Chondrocyte (in vitro differentiated cells): ENCODE measurements at regions not wholly inside any gene's neighbourhood (a gene's known extent, or its start where the extent isn't known, plus 50 kb on each side); places are given as distances from the start of the nearest gene placed in this dataset.

Source experiments
- DNase-seq: peaks from one replicate; pipeline ENCODE4 v3.0.0; 2021; ENCODE audit warnings: mixed read lengths, low spot score
- H3K27ac Mint-ChIP-seq: one replicate; pipeline ENCODE4 v1.8.0; 2021; ENCODE audit warnings: mild to moderate bottlenecking, moderate library complexity, mixed read lengths; ENCODE audit not compliant: unreplicated experiment
- H3K27me3 Mint-ChIP-seq: 2 replicates; pipeline ENCODE4 v1.8.0; 2021; ENCODE audit warnings: low read depth, mixed read lengths
- H3K36me3 Mint-ChIP-seq: 2 replicates; pipeline ENCODE4 v1.8.0; 2021; ENCODE audit warnings: low read depth, mixed read lengths
- H3K4me1 Mint-ChIP-seq: 2 replicates; pipeline ENCODE4 v1.8.0; 2021; ENCODE audit warnings: low read depth, mild to moderate bottlenecking, mixed read lengths
- H3K4me3 Mint-ChIP-seq: one replicate; pipeline ENCODE4 v1.8.0; 2021; ENCODE audit warnings: mild to moderate bottlenecking, moderate library complexity, mixed read lengths; ENCODE audit not compliant: unreplicated experiment
- H3K9me3 Mint-ChIP-seq: 2 replicates; pipeline ENCODE4 v1.8.0; 2021; ENCODE audit warnings: low read depth, mixed read lengths
- TF ChIP-seq, protein P1 (sequence below): fragments of 200-600 bp; sonication (generic); IDR thresholded peaks from 2 replicates; pipeline ENCODE4 v1.5.0; 2021; ENCODE audit warnings: antibody characterized with exemption, mild to moderate bottlenecking, moderate library complexity

DNA sequence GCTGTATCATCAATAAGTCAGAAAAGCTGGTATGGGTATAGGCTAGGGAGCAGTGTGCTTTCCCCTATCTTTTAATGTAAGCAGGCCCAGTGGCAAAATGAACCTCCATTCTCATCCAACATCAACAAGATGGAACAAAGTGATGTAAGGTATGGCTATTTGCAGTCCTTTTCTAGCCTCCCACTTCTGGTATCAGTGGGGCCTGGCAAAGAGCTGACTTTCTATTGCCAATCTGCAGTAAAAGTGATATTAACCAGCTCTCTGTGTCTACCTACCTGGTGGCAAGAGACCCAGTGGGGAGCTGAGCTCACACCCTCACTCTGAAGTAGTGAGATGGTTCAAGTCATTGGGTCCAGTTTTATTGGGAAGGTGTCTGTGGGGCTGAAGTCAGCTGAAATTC, 1492.6 kb downstream of the CDH11 start:
- H3K9me3 Mint-ChIP-seq: peaks cover 10% of the 10 kb centered on the region
- no peak overlapping the region for H3K4me3 Mint-ChIP-seq
- H3K27me3 Mint-ChIP-seq: peaks cover 19% of the 10 kb centered on the region
- H3K36me3 Mint-ChIP-seq: peaks cover 1% of the 10 kb centered on the region
- no peaks in the 10 kb centered on the region for H3K4me1 Mint-ChIP-seq
- H3K27ac Mint-ChIP-seq: no peak overlapping the region
- no peak for DNase-seq
- TF ChIP-seq, protein P1, sequence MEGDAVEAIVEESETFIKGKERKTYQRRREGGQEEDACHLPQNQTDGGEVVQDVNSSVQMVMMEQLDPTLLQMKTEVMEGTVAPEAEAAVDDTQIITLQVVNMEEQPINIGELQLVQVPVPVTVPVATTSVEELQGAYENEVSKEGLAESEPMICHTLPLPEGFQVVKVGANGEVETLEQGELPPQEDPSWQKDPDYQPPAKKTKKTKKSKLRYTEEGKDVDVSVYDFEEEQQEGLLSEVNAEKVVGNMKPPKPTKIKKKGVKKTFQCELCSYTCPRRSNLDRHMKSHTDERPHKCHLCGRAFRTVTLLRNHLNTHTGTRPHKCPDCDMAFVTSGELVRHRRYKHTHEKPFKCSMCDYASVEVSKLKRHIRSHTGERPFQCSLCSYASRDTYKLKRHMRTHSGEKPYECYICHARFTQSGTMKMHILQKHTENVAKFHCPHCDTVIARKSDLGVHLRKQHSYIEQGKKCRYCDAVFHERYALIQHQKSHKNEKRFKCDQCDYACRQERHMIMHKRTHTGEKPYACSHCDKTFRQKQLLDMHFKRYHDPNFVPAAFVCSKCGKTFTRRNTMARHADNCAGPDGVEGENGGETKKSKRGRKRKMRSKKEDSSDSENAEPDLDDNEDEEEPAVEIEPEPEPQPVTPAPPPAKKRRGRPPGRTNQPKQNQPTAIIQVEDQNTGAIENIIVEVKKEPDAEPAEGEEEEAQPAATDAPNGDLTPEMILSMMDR: no peak

DNA sequence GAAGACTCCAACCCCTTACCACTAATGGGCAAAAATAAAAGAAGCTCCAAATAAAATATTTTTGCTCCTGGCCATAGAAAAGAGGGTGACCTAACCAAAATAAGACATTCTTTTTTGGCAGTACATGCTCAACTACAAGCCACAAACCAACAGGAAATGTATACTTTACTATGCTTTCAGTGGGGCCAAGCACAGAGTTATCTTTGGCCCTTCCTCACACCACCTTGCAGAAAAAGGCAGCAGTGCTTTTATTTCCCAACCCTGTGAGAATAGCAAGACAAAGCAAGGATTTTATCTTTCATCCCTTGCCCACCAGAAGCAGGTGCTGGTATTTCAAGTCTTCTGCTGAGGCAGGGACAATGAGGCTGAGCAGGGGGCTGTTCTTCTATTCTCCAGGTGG, 1493.1 kb downstream of the CDH11 start:
- H3K9me3 Mint-ChIP-seq: peaks cover 10% of the 10 kb centered on the region
- H3K27me3 Mint-ChIP-seq: peaks cover 20% of the 10 kb centered on the region
- TF ChIP-seq, protein P1: no peak
- H3K27ac Mint-ChIP-seq: no peak overlapping the region
- peaks cover 1% of the 10 kb centered on the region for H3K36me3 Mint-ChIP-seq
- no peak for DNase-seq
- no peak overlapping the region for H3K4me3 Mint-ChIP-seq
- H3K4me1 Mint-ChIP-seq: no peaks in the 10 kb centered on the region

DNA sequence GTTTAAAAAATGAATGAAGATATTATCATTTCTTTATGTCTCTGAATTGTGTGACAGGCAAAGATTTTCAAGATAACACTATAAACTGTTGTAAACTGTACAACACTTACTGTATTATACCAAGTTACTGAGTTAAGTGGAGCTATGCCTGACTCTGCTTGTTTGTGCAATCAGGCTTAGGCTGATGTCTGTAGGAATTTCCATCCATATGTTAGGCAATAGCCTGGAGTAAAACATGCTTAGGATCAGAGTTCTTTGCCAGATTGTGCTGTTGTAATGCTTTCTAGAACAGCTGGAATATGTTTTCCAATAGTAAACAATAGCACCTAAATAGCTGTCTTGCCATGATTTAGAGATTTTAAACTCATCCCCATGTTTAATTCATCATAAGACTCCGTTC, 1496.7 kb downstream of the CDH11 start:
- peaks cover under 1% of the 10 kb centered on the region for H3K36me3 Mint-ChIP-seq
- no peak overlapping the region for H3K27ac Mint-ChIP-seq
- DNase-seq: no peak
- peaks cover 31% of the 10 kb centered on the region for H3K27me3 Mint-ChIP-seq
- H3K4me1 Mint-ChIP-seq: no peaks in the 10 kb centered on the region
- H3K9me3 Mint-ChIP-seq: peaks cover 4% of the 10 kb centered on the region
- TF ChIP-seq, protein P1: no peak
- no peak overlapping the region for H3K4me3 Mint-ChIP-seq

DNA sequence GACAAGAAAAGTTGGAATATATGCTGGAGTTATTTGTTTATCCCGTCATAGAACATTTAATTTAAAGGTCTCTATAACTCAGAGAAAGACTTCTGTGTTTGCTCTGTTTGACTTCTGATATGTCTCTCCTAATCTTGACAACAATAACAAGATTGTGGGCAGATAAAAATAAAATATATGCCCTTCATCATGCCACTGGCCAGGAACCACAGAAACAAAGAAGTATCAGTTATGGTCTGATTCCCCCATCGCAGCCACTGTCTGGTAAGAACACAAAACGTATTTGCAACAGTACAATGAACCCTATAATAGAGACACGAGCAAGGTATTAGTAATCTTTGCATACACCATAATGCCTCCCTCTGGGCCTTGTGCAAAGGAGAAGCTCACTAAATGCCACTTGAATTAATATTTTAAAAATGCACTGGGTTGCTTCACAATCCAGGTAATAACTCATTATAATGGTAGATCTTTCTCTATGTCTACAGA, 1498.3 kb downstream of the CDH11 start:
- Mint-ChIP-seq H3K27me3 (peaks cover 31% of the 10 kb centered on the region), H3K36me3 (no peaks in the 10 kb centered on the region), H3K4me1 (no peaks in the 10 kb centered on the region), H3K4me3 (no peak overlapping the region), H3K27ac (no peak overlapping the region), H3K9me3 (no peaks in the 10 kb centered on the region)
- no peak for DNase-seq
- TF ChIP-seq, protein P1: no peak

DNA sequence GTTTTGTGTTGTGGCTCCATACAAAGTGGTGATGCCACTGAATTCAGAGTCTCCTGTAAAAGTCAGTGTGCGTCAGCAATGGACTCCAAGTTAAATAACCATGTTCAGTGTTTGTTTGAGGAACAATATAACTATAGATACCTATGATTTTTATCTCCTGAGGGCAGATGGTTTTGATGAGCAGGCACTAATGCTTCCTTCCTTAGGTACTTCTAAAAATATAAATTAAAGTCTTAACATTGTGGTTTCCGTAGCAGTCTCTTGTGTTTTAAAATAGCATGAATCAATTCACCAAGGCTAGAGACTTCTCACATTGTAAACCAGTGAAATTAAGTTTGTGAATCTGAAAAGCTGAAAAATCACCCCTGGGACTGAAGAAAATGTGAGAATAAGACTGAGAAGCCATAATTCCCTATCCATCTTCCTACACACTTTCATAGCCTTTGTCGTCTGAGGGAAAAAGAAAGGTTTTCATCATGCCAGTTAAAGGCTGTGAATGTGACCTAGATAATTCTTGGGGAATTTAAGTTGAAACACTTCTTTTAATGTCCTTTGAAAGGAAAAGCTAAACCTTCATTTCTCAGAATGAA, 1502.9 kb downstream of the CDH11 start:
- H3K27ac Mint-ChIP-seq: no peak overlapping the region
- H3K4me1 Mint-ChIP-seq: peaks cover 7% of the 10 kb centered on the region
- H3K27me3 Mint-ChIP-seq: peaks cover 13% of the 10 kb centered on the region
- no peak for DNase-seq
- TF ChIP-seq, protein P1: no peak
- H3K36me3 Mint-ChIP-seq: no peaks in the 10 kb centered on the region
- H3K9me3 Mint-ChIP-seq: no peaks in the 10 kb centered on the region
- H3K4me3 Mint-ChIP-seq: no peak overlapping the region
